ENCODE measurements at regions not wholly inside any gene's neighbourhood (a gene's known extent, or its start where the extent isn't known, plus 50 kb on each side); places are given as distances from the start of the nearest gene placed in this dataset.
"Not testable (repeated sequence)": the region's sequence is repeated elsewhere in the genome, so short reads cannot be mapped to it uniquely, and the experiment has no call there.

GRCh38 chr14:37865719-37866549, 270.5 kb downstream of the TTC6 start:
- Mint-ChIP-seq H3K9me3 (no peaks in the 10 kb centered on the region), H3K4me3 (no peak overlapping the region), H3K27ac (no peak overlapping the region), H3K36me3 (peaks cover 1% of the 10 kb centered on the region), H3K4me1 (no peaks in the 10 kb centered on the region), H3K27me3 (no peaks in the 10 kb centered on the region)

GRCh38 chr14:37869633-37870032, 274.2 kb downstream of the TTC6 start:
- Mint-ChIP-seq H3K27me3 (no peaks in the 10 kb centered on the region), H3K36me3 (peaks cover 1% of the 10 kb centered on the region), H3K4me1 (no peaks in the 10 kb centered on the region), H3K27ac (no peak overlapping the region), H3K9me3 (peaks cover 0 to 4% (median 3%) of the 10 kb centered on the region in 3 donors), H3K4me3 (no peak overlapping the region)

- Mint-ChIP-seq H3K27me3 (no peaks in the 10 kb centered on the region), H3K4me3 (no peak overlapping the region), H3K27ac (no peak overlapping the region), H3K4me1 (no peaks in the 10 kb centered on the region), H3K9me3 (peaks cover 0 to 4% (median 3%) of the 10 kb centered on the region in 3 donors), H3K36me3 (no peaks in the 10 kb centered on the region)
Measured at GRCh38 chr14:37870170-37870569, 274.7 kb downstream of the TTC6 start.

- Mint-ChIP-seq H3K4me1 (no peaks in the 10 kb centered on the region), H3K36me3 (no peaks in the 10 kb centered on the region), H3K27me3 (no peaks in the 10 kb centered on the region), H3K27ac (no peak overlapping the region), H3K4me3 (no peak overlapping the region), H3K9me3 (peaks cover 0 to 4% (median 3%) of the 10 kb centered on the region in 3 donors)
Measured at GRCh38 chr14:37870632-37871346, 275.4 kb downstream of the TTC6 start.

- not testable (repeated sequence) for H3K9me3 Mint-ChIP-seq, H3K27me3 Mint-ChIP-seq, H3K36me3 Mint-ChIP-seq, H3K27ac Mint-ChIP-seq, H3K4me1 Mint-ChIP-seq, H3K4me3 Mint-ChIP-seq
Measured at GRCh38 chr14:37874065-37874428, 278.6 kb downstream of the TTC6 start.

- no peaks in the 10 kb centered on the region for H3K4me1 Mint-ChIP-seq
- H3K27ac Mint-ChIP-seq: no peak overlapping the region
- H3K9me3 Mint-ChIP-seq: peaks cover 0 to 7% (median 4%) of the 10 kb centered on the region in 3 donors
- H3K36me3 Mint-ChIP-seq: no peaks in the 10 kb centered on the region
- H3K27me3 Mint-ChIP-seq: no peaks in the 10 kb centered on the region
- no peak overlapping the region for H3K4me3 Mint-ChIP-seq
Measured at GRCh38 chr14:37874429-37875109, 279.1 kb downstream of the TTC6 start.

- Mint-ChIP-seq H3K4me3 (no peak overlapping the region), H3K36me3 (peaks cover 2% of the 10 kb centered on the region), H3K27ac (no peak overlapping the region), H3K4me1 (no peaks in the 10 kb centered on the region), H3K9me3 (peaks cover 4 to 23% (median 13%) of the 10 kb centered on the region in 3 donors), H3K27me3 (no peaks in the 10 kb centered on the region)
Measured at GRCh38 chr14:37888234-37888633, 292.8 kb downstream of the TTC6 start.

GRCh38 chr14:37889087-37889486, 293.7 kb downstream of the TTC6 start:
- peaks cover 2% of the 10 kb centered on the region for H3K36me3 Mint-ChIP-seq
- no peak overlapping the region for H3K4me3 Mint-ChIP-seq
- H3K4me1 Mint-ChIP-seq: no peaks in the 10 kb centered on the region
- no peaks in the 10 kb centered on the region for H3K27me3 Mint-ChIP-seq
- no peak overlapping the region for H3K27ac Mint-ChIP-seq
- H3K9me3 Mint-ChIP-seq: peaks cover 4 to 15% (median 13%) of the 10 kb centered on the region in 3 donors

- Mint-ChIP-seq H3K27me3 (no peaks in the 10 kb centered on the region), H3K4me3 (no peak overlapping the region), H3K4me1 (no peaks in the 10 kb centered on the region), H3K9me3 (peaks cover 2 to 14% (median 13%) of the 10 kb centered on the region in 3 donors), H3K27ac (no peak overlapping the region), H3K36me3 (peaks cover 2% of the 10 kb centered on the region)
Measured at GRCh38 chr14:37890095-37890494, 294.7 kb downstream of the TTC6 start.

- not testable (repeated sequence) for H3K36me3 Mint-ChIP-seq, H3K27ac Mint-ChIP-seq, H3K4me1 Mint-ChIP-seq, H3K4me3 Mint-ChIP-seq, H3K27me3 Mint-ChIP-seq
- peaks cover 2 to 14% (median 13%) of the 10 kb centered on the region in 3 donors for H3K9me3 Mint-ChIP-seq
Measured at GRCh38 chr14:37891500-37891899, 296.1 kb downstream of the TTC6 start.

- peaks cover 2 to 11% (median 9%) of the 10 kb centered on the region in 3 donors for H3K9me3 Mint-ChIP-seq
- H3K36me3 Mint-ChIP-seq: peaks cover 2% of the 10 kb centered on the region
- no peaks in the 10 kb centered on the region for H3K4me1 Mint-ChIP-seq
- no peaks in the 10 kb centered on the region for H3K27me3 Mint-ChIP-seq
- no peak overlapping the region for H3K4me3 Mint-ChIP-seq
- no peak overlapping the region for H3K27ac Mint-ChIP-seq
Measured at GRCh38 chr14:37894463-37894862, 299.0 kb downstream of the TTC6 start.

GRCh38 chr14:37899365-37899764, 303.9 kb downstream of the TTC6 start:
- Mint-ChIP-seq H3K4me1 (no peaks in the 10 kb centered on the region), H3K4me3 (no peak overlapping the region), H3K36me3 (no peaks in the 10 kb centered on the region), H3K27ac (no peak overlapping the region), H3K9me3 (no peaks in the 10 kb centered on the region), H3K27me3 (no peaks in the 10 kb centered on the region)

- H3K27me3 Mint-ChIP-seq: no peaks in the 10 kb centered on the region
- H3K4me1 Mint-ChIP-seq: no peaks in the 10 kb centered on the region
- H3K27ac Mint-ChIP-seq: no peak overlapping the region
- H3K4me3 Mint-ChIP-seq: no peak overlapping the region
- H3K36me3 Mint-ChIP-seq: no peaks in the 10 kb centered on the region
- no peaks in the 10 kb centered on the region for H3K9me3 Mint-ChIP-seq
Measured at GRCh38 chr14:37900561-37900960, 305.1 kb downstream of the TTC6 start.

GRCh38 chr14:37901978-37902377, 305.7 kb upstream of the SSTR1 start:
- Mint-ChIP-seq H3K4me3 (no peak overlapping the region), H3K4me1 (no peaks in the 10 kb centered on the region), H3K9me3 (peaks cover 0 to 1% (median 0%) of the 10 kb centered on the region in 3 donors), H3K36me3 (no peaks in the 10 kb centered on the region), H3K27me3 (no peaks in the 10 kb centered on the region), H3K27ac (no peak overlapping the region)
